ENCODE measurements at regions not wholly inside any gene's neighbourhood (a gene's known extent, or its start where the extent isn't known, plus 50 kb on each side); places are given as distances from the start of the nearest gene placed in this dataset.
A peak's percentile ranks its signal among the peaks of the same experiment; 100 is the strongest.

DNA sequence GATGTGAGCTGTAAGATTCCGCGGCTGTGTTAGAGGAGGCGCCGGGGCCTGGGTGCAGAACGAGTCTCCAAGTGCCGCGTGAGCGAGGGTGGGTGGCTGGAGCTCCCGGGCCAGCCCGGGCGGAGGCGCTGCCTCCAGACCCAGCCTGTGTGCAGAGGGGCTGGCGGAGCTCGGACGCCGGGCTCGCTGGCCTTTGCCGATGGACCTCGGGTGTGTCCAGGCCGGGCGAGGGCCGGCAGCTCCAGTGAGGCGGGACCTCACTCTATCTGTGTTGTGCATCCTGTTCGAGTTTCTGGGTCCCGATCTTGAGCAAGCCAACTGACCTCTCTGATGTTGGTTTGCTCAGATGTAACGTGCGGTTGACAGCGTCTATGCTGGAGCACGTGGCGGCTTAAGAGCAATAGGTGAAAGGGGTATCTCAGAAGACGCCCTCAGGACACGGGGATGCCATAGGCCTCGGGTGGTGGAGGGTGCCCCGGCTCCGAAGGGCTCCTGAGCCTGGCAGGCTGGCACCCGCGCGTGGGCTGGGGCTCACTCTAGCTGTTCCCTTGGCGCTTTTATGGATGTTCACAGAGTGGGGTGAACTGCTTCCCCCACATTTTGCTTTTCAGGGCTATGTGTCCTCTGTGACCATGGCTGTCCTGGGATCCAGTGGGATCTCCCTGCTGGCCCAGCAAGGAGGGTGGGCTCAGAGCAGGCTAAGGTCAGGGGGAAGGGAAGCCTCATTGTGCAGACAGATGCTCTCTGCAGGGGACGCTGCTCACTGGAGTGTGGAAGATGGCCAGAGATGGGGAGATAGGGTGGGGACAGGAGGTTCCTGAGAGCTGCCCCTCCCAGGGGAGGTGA, 69.8 kb downstream of the MRPL36 start:
- CTCF ChIA-PET: no interaction called here
- no peak for DNase-seq
- no peak overlapping the region for H3K27ac Mint-ChIP-seq

DNA sequence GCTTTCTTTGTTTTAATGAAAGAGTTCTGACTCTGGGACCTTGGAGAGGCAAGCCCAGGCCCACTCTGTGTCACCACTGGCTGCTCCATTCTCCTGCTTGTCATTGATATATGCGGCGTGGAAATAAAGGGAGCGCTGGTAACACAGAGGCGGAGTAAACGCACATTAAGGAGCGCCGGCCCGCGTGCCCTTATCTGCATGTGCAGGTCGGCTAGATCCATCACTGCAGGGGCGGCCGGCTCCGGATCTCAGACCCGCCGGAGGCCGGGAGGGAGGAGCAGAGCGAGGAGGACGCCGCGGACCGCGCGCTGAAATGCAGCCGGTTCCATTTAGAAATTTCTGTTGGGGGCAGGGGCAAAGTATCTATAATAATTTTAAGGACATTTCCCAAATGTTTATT, 70.8 kb downstream of the MRPL36 start:
- Mint-ChIP-seq H3K4me3 (no peak overlapping the region), H3K27me3 (peaks cover 6% of the 10 kb centered on the region), H3K36me3 (no peaks in the 10 kb centered on the region), H3K4me1 (ENCODE audit: low read depth) (peaks cover 6% of the 10 kb centered on the region), H3K27ac (no peak overlapping the region), H3K9me3 (no peaks in the 10 kb centered on the region)
- no peak for DNase-seq
- POLR2A ChIA-PET: no interaction called here
- intact Hi-C loops (cut with micrococcal nuclease): no loop called here
- CTCF ChIA-PET: no interaction called here

More for the DNA sequence above, 69.8 kb downstream of the MRPL36 start:
- peaks cover 8% of the 10 kb centered on the region for H3K27me3 Mint-ChIP-seq
- intact Hi-C loops (cut with micrococcal nuclease): loop anchor here (10.0 kb wide), 1 partner anchor 75 kb away; the partner anchor contains the start of gene NDUFS6
- H3K36me3 Mint-ChIP-seq: no peaks in the 10 kb centered on the region
- POLR2A ChIA-PET: no interaction called here
- H3K4me3 Mint-ChIP-seq: no peak overlapping the region
- peaks cover 6% of the 10 kb centered on the region for H3K4me1 Mint-ChIP-seq (ENCODE audit: low read depth)
- no peaks in the 10 kb centered on the region for H3K9me3 Mint-ChIP-seq

DNA sequence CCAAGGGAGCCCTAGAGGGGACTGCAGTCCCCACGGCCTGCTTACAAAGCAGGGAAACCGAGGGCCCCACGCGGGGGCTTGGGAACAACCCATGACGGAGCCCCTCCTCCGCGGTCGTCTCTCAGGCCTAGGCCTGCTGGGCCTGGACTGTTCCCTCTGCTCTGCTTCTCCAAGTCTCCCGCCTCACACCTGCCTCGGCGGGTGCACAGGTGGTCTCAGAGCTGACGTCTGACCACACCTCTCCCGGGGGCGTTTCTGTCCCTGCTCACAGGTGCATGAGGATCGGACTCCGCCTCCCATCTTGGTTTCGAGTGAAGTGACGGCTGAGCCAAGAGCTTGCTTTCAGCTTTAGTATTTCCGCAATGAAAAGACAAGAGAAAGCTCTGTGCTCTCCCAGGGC, 72.1 kb downstream of the MRPL36 start:
- Mint-ChIP-seq H3K4me1 (ENCODE audit: low read depth) (peaks cover 6% of the 10 kb centered on the region), H3K4me3 (no peak overlapping the region), H3K9me3 (no peaks in the 10 kb centered on the region), H3K36me3 (no peaks in the 10 kb centered on the region), H3K27me3 (peaks cover 6% of the 10 kb centered on the region), H3K27ac (no peak overlapping the region)
- ChIA-PET POLR2A (no interaction called here), CTCF (no interaction called here)
- intact Hi-C loops (cut with micrococcal nuclease): no loop called here
- no peak for DNase-seq

DNA sequence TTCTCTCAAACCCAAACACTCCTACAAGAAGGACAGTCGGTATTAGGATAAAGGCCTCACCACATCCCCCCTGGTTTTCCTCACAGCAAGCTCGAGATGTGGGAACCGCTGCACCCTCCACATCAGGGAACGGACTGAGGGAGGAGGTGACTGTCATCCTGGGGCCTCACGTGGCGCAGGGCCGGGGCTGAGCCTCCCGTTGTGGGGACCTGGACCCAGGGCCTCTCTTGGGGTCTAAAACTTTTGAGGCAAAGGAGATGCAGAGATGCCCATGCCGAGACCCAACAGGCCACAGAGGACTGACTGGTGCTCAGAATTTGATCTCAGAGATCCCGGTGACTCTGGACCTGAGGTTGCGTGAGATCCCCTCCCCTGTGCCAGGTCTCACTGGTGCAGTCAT, 72.7 kb downstream of the MRPL36 start:
- intact Hi-C loops (cut with micrococcal nuclease): no loop called here
- Mint-ChIP-seq H3K36me3 (no peaks in the 10 kb centered on the region), H3K9me3 (no peaks in the 10 kb centered on the region), H3K4me1 (ENCODE audit: low read depth) (peaks cover 6% of the 10 kb centered on the region), H3K4me3 (no peak overlapping the region), H3K27me3 (peaks cover 6% of the 10 kb centered on the region), H3K27ac (no peak overlapping the region)
- POLR2A ChIA-PET: no interaction called here
- no peak for DNase-seq
- CTCF ChIA-PET: no interaction called here

DNA sequence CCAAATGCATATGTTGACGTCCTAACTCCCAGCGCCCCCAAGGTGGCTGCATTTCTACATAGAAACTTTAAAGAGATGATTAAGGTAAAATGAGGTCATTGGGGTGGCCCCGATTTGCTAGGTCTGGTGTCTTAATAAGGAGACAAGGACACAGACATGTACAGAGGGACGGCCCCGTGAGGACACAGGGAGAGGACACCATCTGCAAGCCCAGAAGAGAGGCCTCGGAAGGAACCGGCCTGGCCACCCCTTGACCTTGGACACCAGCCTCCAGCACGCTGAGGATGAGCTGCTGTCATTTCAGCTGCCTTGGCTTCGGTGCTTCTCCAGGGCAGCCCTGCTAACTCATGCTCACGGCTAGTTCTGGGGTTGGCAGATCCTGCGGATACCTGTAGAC, 73.2 kb downstream of the MRPL36 start:
- no peak overlapping the region for H3K4me3 Mint-ChIP-seq
- peaks cover 5% of the 10 kb centered on the region for H3K27me3 Mint-ChIP-seq
- no peak for DNase-seq
- intact Hi-C loops (cut with micrococcal nuclease): no loop called here
- no peaks in the 10 kb centered on the region for H3K9me3 Mint-ChIP-seq
- no peak overlapping the region for H3K27ac Mint-ChIP-seq
- ChIA-PET CTCF (no interaction called here), POLR2A (no interaction called here)
- H3K36me3 Mint-ChIP-seq: no peaks in the 10 kb centered on the region
- H3K4me1 Mint-ChIP-seq (ENCODE audit: low read depth): peaks cover 6% of the 10 kb centered on the region

DNA sequence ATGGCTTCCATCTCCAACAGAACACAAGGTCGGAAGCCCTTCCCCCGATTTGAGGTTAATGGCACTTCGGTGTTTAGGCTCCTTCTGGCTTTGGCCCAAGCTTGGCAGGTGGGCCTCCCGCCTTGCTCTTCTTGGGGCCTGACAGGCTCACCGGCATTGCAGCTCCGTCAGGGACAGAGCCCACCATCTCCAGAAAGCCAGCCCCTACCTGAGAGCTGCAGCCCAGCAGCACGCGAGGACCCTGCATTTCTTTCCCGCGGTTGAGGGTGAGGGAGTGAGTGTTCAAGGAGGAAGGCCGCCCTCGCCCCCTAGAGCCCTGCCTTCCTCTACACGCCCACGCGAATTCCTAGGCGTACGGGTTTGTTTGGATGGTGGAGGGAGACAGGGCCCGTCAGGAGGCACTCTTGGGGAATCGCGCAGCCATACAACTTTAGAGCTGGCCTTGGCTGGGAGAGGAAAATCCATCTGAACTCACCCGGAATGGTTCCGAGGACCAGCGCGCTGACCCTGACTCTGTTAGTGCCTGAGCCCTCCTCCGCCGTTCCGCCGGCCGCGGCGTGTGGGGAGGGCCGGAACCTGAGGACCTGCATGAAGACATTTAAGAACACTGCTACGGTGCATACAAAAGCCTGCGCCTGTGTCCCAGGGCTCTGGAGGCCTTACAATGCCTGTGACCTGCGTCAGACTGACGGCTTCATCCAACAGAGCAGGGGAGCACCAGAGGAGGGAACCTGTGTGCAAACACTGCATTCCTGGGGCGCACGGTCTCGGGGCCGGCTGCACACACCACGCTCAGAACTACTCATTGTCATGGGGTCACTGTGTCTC, 73.8 kb downstream of the MRPL36 start:
- peaks cover 6% of the 10 kb centered on the region for H3K4me1 Mint-ChIP-seq (ENCODE audit: low read depth)
- peak overlapping the region; percentile 69 for H3K4me3 Mint-ChIP-seq
- H3K27ac Mint-ChIP-seq: no peak overlapping the region
- intact Hi-C loops (cut with micrococcal nuclease): no loop called here
- no peak for DNase-seq
- H3K9me3 Mint-ChIP-seq: no peaks in the 10 kb centered on the region
- peaks cover 2% of the 10 kb centered on the region for H3K27me3 Mint-ChIP-seq
- CTCF ChIA-PET: interaction anchor here (0.6 kb wide), 1 partner anchor 37 kb away, joined by 3 read pairs; no protein-coding TSS in a partner anchor
- H3K36me3 Mint-ChIP-seq: no peaks in the 10 kb centered on the region
- POLR2A ChIA-PET: no interaction called here

DNA sequence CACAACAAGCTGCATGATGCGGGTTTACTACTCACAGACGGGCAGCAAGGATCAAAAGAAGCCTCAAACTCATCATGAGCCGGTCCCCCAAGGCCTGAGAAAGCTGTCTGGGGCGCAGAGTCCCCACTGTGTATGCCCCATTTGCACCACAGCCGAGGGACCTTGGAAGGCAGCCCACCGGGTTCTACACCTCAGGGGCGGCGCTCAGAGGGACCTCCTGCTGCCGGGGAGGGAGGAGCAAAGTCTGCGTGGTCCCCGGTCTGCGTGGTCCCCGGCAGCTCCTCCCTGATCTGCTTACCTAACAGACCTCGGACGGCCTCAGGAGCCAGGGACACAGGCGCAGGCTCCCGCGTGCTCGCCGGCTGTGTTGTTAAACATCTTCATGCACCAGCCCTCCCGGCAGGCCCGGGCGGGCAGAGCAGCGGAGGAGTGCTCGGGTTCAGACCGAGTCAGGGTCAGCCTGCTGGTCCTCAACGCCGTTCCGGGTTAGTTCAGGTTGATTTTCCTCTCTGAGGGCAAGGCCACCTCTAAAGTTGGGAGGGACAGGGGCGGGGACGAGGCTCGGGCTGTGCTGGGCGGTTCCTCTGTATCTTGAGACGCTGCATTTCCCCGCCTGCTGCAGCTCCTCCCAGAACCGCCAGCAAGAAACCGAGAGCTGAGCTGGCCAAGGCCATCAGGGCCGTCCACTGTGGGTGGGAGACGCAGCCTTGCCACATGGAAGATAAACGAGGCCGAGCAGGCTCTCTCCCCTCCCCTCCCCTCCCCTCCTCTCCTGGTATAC, 74.6 kb downstream of the MRPL36 start:
- ChIA-PET CTCF (interaction anchor here (0.6 kb wide), 1 partner anchor 38 kb away, joined by 3 read pairs; no protein-coding TSS in a partner anchor), POLR2A (no interaction called here)
- Mint-ChIP-seq H3K27me3 (peaks cover 2% of the 10 kb centered on the region), H3K9me3 (peaks cover 8% of the 10 kb centered on the region), H3K36me3 (peaks cover 7% of the 10 kb centered on the region), H3K27ac (no peak overlapping the region), H3K4me3 (peak overlapping the region; percentile 69), H3K4me1 (ENCODE audit: low read depth) (peaks cover 6% of the 10 kb centered on the region)
- DNase-seq: peak; percentile 66
- intact Hi-C loops (cut with micrococcal nuclease): no loop called here

DNA sequence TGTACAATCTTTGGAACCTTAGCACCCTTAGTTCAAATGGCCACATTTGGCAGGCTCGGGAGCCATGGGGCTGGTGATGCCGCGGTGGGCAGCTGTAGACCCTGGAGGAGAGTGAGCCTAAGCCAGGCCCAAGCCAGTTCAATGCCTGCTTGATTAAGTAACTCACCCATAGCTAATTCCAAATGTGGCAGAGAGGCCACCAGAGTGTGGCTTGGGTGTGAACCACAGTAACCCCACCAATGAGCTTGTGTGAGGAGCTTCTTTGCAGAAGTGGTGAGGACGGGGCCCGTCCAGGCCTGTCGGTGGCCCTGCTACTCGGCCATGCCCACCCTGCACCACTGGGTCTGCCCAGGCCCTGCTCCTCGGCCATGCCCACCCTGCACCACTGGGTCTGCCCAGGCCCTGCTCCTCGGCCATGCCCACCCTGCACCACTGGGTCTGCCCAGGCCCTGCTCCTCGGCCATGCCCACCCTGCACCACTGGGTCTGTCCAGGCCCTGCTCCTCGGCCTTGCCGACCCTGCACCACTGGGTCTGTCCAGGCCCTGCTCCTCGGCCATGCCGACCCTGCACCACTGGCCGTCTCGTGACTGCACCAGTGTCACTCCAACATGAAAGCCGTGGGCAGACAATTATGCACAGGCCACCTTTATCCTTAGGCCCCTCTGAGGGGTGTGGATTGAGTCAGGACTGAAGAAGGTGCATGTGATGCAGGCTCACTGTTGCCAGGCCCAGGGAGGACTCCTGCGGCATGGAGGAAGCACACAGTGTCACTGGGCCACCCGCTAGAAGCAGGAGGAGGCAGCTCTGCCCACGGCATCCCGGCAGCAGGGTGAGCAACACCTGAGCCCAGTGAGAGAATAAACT, 75.4 kb downstream of the MRPL36 start:
- Mint-ChIP-seq H3K4me1 (ENCODE audit: low read depth) (peaks cover 6% of the 10 kb centered on the region), H3K9me3 (peaks cover 16% of the 10 kb centered on the region), H3K4me3 (peak overlapping the region; percentile 69), H3K27ac (no peak overlapping the region), H3K36me3 (peaks cover 9% of the 10 kb centered on the region), H3K27me3 (peaks cover 2% of the 10 kb centered on the region)
- POLR2A ChIA-PET: no interaction called here
- DNase-seq: peak; percentile 43
- CTCF ChIA-PET: no interaction called here
- intact Hi-C loops (cut with micrococcal nuclease): no loop called here

DNA sequence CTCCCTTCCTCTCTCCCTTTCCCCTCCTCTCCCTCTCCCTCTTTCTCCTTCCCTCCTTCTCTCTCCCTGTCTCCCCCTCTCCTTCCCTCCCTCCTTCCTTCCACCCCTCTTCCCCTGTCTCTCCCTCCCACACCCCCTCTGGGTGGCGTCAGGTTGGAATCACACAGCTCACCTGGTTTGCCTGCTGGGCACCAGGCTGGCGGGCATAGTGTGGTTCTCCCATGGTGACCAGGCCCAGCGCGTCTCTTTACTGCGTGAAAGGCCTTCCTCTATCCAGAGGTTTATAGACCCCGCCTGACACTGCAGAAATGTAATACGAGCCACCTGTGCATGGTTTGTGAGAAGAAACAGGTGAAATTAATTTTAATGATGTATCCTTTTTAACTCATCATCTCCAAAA, 76.2 kb downstream of the MRPL36 start:
- peaks cover 2% of the 10 kb centered on the region for H3K27me3 Mint-ChIP-seq
- H3K36me3 Mint-ChIP-seq: peaks cover 12% of the 10 kb centered on the region
- CTCF ChIA-PET: no interaction called here
- H3K27ac Mint-ChIP-seq: no peak overlapping the region
- no peak overlapping the region for H3K4me3 Mint-ChIP-seq
- intact Hi-C loops (cut with micrococcal nuclease): no loop called here
- POLR2A ChIA-PET: no interaction called here
- no peak for DNase-seq
- H3K9me3 Mint-ChIP-seq: peaks cover 23% of the 10 kb centered on the region
- peaks cover 6% of the 10 kb centered on the region for H3K4me1 Mint-ChIP-seq (ENCODE audit: low read depth)

DNA sequence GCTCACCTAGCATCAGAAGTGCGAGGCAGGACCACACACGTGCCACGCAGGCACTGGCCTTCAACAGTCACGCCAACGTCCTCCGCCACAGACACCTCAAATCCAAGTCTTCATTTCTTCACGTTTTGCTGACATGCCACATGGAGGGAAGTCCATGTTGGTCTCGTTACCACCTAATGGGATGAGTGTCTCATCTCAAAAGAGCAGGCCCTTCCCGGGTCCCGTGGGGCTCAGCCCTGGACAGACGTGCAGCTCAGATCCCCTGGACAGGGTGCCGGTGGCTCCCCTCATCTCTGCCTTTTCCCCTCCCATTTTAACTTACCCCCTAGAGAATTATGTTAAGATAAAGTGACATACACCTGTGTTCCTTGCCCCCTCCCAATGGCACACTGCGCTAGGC, 76.8 kb downstream of the MRPL36 start:
- intact Hi-C loops (cut with micrococcal nuclease): no loop called here
- Mint-ChIP-seq H3K27ac (no peak overlapping the region), H3K27me3 (peaks cover 2% of the 10 kb centered on the region), H3K9me3 (peaks cover 29% of the 10 kb centered on the region), H3K4me1 (ENCODE audit: low read depth) (peaks cover 6% of the 10 kb centered on the region), H3K4me3 (no peak overlapping the region), H3K36me3 (peaks cover 14% of the 10 kb centered on the region)
- CTCF ChIA-PET: no interaction called here
- POLR2A ChIA-PET: no interaction called here
- no peak for DNase-seq

DNA sequence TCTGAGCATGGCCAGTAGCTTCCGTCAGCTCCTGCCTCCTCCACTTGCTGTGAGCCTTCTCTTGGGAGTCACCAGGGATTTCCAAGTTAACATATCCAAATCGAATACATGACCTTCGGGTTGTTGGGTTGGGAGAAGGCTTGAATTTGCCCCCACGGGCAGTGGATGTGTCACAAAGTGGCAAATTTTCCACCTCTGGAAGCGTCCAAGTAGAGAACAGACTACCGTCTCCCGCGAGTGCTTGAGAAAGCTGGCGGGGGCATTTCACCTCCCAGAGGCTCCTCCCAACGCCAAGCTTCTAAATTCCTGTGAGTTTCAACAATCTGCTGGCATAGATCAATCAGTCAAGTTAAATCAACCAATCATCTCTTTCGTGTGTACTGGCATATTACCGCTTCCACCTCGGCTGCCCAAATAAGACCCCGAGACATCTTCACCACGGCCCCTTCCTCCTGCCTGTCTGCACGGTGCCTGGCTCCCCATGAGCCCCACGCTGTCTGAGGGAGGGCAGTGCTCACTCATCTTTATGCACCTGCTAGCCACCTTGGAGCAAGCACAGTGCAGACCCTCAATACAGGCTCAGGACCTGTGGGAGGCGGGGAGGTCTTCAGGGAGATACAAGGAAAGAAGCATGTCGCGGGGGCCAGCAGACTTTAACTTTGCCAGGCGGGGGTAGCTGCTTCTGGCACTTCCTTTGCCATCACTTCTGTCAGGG, 79.1 kb downstream of the MRPL36 start:
- no peak for DNase-seq
- no peaks in the 10 kb centered on the region for H3K27me3 Mint-ChIP-seq
- H3K27ac Mint-ChIP-seq: no peak overlapping the region
- peaks cover 2% of the 10 kb centered on the region for H3K4me1 Mint-ChIP-seq (ENCODE audit: low read depth)
- intact Hi-C loops (cut with micrococcal nuclease): no loop called here
- POLR2A ChIA-PET: no interaction called here
- CTCF ChIA-PET: interaction anchor here (0.7 kb wide), 1 partner anchor 18 kb away, joined by 3 read pairs; no protein-coding TSS in a partner anchor
- H3K9me3 Mint-ChIP-seq: peaks cover 29% of the 10 kb centered on the region
- H3K4me3 Mint-ChIP-seq: no peak overlapping the region
- peaks cover 14% of the 10 kb centered on the region for H3K36me3 Mint-ChIP-seq
